GM12891 (cell line): ENCODE measurements at regions not wholly inside any gene's neighbourhood (a gene's known extent, or its start where the extent isn't known, plus 50 kb on each side); places are given as distances from the start of the nearest gene placed in this dataset.

Experiments used
- POLR2A ChIP-seq: IDR thresholded peaks from 2 replicates; pipeline ENCODE4 v1.6.1; 2011; ENCODE audit warnings: low read depth, low read length, control low read depth
- POLR2AphosphoS5 ChIP-seq: IDR thresholded peaks from 2 replicates; pipeline ENCODE4 v1.6.1; 2011; ENCODE audit warnings: low read depth, low read length, control low read depth
- POU2F2 ChIP-seq: IDR thresholded peaks from 2 replicates; pipeline ENCODE4 v1.6.1; 2011; ENCODE audit warnings: low read depth, mild to moderate bottlenecking, control low read depth, low read length, moderate library complexity
- SPI1 ChIP-seq: IDR thresholded peaks from 2 replicates; pipeline ENCODE4 v1.6.1; 2011; ENCODE audit warnings: low read depth, low read length, control low read depth
- TAF1 ChIP-seq: IDR thresholded peaks from 2 replicates; pipeline ENCODE4 v1.6.1; 2011; ENCODE audit warnings: low read depth, low read length, control low read depth

DNA sequence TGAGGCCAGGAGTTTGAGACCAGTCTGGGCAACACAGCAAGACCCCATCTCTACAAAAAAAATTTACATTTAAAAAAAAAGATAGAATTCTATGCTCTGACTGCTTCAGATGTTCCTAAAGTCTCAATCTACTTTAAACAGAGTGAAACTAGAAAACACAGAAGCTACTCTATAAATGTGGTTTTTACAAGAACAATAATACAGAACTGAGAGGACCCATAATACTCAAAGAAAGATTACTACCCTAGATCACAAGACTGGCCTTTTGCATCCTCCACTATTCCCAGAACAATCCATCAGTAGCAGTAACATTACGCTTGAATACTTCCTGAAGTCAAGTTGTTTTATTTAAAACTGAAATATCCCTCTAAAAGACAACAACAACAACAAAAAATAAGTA lies 119.4 kb downstream of the ZFAND4 start:
- TF ChIP-seq POLR2A (no peak), TAF1 (no peak), POLR2AphosphoS5 (no peak), POU2F2 (no peak), SPI1 (peak; percentile 68)
